ENCODE measurements at regions not wholly inside any gene's neighbourhood (a gene's known extent, or its start where the extent isn't known, plus 50 kb on each side); places are given as distances from the start of the nearest gene placed in this dataset.

DNA sequence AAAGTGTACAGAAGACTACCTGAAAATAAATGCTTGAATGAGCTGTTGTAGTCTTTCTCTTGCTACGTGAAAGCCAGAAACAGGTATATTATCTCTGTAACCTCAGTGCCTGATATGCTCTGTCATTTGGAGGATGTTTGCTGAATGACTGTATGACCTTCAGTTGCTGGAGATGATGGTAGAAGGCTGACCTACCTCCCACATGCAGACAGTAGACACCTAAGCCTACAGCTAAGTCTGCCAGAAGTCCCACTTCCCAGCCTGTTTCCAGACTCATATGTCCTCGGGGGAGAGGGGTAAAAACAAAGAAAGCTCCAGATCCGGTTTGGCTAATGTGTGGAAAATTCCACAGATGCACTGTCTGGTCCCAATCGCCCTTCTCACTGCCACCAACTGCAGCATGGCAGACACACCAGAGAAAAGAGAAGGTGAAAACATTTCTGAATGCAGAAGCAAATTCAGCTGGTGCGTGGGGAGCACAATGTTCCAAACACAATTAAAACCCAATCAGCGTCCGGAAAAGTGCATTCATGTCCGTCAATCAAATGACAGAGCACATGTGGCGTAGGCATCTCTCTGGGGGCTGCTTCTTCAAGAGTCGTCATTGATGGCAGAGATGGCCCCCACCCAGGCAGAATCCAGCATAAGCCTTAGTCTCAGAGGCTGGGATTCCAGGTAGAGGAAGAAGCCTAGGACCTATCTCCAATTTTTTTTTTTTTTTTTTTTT lies 76.3 kb upstream of the TBX3 start:
- no peak for DNase-seq (ENCODE audit: insufficient read length, low spot score)
- no peak for FAIRE-seq
- TF ChIP-seq POLR2A (IDR thresholded peaks at IDR 0.05; ENCODE audit: low read depth, low read length): no peak

DNA sequence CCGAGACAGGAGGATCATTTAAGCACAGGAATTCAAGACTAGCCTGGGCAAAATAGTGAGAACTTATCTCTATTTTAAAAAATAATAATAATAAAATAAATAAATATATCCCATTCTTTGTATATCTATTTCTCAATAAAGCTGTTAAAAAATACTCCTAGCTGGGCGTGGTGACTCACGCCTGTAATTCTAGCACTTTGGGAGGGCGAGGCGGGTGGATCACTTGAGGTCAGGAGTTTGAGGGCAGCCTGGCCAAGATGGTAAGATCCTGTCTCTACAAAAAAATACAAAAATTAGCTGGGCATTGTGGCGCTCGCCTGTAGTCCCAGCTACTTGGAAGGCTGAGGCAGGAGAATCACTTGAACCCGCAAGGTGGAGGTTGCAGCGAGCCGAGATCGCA lies 75.7 kb upstream of the TBX3 start:
- TF ChIP-seq POLR2A (IDR thresholded peaks at IDR 0.05; ENCODE audit: low read depth, low read length): no peak
- DNase-seq (ENCODE audit: insufficient read length, low spot score) (no peak), FAIRE-seq (no peak)

DNA sequence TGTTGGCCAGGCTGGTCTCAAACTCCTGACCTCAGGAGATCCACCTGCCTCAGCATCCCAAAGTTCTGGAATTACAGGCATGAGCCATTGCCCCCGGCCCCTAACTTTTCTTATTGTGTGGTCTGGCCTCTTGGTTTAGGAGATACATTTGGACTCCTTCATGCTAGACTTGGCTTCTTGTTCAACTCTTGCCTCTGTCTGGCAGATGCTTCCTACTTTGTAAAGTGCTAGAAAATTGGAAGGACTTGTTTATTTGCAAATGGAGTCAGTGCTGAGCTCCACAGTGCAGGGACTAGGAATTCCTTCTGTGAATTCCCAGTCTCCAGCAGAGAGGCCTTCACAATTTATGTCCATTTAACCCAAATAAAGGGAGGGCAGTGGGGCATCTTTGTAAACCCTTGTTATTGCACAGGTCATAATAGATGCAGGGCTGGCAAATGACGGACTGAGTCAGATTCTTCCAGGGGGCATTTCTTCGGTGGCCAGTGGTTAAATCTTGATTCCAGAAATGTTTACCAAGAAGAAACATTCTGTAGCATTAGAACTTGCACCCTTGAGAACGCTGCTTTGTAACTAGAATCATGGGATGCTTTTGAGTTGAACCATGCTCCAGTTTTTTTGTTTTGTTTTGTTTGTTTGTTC lies 73.8 kb upstream of the TBX3 start:
- DNase-seq (ENCODE audit: insufficient read length, low spot score) (no peak), FAIRE-seq (no peak)
- no peak for TF ChIP-seq POLR2A (IDR thresholded peaks at IDR 0.05; ENCODE audit: low read depth, low read length)

DNA sequence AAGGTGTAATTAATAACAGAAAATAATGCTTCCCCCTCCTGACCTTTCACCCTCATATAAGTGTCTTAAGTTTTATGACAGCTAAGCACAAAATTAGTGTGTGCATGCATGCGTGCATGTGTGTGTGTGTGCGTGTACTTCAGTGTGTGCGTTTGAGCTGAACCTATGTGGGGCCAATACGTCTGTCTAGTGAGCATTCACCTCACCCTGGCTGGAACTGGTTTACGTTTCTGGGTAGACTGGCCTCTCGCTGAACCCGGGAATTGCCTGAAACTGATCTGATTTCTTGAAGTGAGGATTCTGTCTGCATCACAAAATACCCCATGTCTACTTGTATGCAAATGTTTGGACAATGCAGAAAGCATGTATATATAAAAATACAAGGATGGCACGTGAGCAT lies 68.2 kb upstream of the TBX3 start:
- no peak for FAIRE-seq
- DNase-seq (ENCODE audit: insufficient read length, low spot score): no peak
- no peak for TF ChIP-seq POLR2A (IDR thresholded peaks at IDR 0.05; ENCODE audit: low read depth, low read length)

DNA sequence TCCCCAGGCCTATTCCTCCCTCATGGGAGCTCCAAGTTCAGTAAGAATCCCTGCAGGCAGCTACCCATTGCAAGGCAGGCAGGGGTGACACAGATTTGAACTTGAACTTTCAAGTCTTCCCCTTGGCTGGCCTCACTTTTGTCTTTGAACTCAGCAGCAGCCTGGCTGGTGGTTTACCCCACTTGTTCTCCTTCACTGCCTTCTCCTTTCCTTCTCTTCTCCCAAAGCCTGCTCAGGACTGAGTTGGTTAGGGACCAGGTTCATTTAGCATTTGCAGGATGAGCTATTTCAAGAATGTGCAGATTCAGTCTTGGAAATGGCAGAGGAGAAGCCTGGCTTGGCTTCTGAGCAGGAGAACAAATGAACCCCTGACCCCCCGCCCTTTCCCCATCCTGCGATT lies 67.7 kb upstream of the TBX3 start:
- DNase-seq (ENCODE audit: insufficient read length, low spot score) (no peak), FAIRE-seq (no peak)
- no peak for TF ChIP-seq POLR2A (IDR thresholded peaks at IDR 0.05; ENCODE audit: low read depth, low read length)

DNA sequence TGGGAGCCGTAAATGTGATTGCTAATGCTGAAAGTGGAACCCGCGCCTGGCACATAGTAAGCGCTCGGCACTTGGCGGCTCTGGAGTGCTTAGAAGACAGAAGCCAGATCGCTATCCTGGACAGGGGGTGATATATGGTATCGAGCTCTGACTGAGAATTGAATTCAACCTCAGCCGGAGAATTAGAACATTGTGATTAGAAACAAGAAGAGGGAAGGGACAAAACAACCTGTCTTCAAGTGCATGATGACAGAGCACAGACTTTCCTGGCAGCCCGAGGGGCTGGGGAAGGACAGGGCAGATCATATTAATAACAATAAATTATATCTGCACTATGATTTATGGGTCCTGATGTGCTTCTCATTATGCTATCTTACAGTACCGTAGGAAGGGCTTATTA lies 66.9 kb upstream of the TBX3 start:
- FAIRE-seq (no peak), DNase-seq (ENCODE audit: insufficient read length, low spot score) (no peak)
- TF ChIP-seq POLR2A (IDR thresholded peaks at IDR 0.05; ENCODE audit: low read depth, low read length): no peak

DNA sequence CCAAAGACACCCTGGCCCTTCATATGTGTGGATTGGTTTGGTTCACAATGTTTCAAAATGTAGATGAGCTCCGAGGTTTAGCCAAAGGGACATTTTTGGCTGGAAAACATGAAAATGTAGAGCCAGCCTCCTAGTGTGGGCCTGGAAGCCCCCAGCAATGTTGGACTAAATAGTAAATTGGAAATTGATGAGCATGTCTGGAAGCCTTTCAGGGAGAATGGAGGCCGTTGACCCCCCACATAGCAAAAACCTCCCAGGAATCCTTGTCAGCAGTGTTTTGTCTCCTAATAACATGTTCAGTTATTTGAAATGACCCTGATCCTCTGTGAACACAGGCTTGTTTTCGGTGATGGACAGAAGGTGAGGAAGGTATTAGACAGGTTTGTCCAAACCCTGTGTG lies 65.1 kb upstream of the TBX3 start:
- FAIRE-seq (no peak), DNase-seq (ENCODE audit: insufficient read length, low spot score) (no peak)
- TF ChIP-seq POLR2A (IDR thresholded peaks at IDR 0.05; ENCODE audit: low read depth, low read length): no peak

DNA sequence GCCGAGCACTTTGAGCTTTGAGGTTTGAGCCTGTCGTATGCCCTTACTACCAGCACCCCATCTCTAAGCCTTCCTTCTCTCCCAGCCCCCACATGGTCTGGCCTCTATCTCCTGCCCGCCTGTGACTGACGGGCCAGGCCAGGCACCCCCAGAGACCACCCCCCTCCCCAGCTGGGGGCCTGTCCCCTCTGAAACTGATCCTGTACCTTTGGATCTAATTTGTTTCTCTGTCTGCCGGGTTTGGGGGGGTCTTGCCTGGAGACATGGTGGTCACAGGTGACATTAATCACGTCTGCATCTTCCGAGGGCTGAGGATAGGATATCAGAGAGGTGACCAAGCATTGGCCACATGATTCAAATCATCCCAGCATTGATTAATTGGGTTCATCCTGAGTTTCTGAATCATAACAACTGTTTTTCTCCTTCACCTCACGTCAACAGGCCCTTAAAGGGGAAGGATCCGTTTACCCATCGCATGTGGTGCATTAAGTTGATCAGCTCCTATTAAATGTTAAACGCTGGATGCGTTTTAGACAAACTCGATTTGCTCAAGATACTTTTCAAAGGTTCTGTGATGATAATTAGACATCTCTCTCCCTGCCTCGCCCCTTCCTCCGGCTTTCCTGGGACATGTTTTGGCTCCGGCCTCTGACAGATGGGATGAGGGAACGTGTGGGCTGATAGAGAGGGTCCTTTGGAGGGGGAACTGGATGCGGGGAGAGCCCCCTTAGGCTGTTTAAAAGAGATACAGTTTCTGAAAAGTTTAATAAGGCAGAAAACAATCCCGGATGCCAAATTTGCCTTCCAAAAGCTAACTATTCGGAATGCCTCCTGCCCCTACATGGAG lies 63.3 kb upstream of the TBX3 start:
- no peak for TF ChIP-seq POLR2A (IDR thresholded peaks at IDR 0.05; ENCODE audit: low read depth, low read length)
- FAIRE-seq (no peak), DNase-seq (ENCODE audit: insufficient read length, low spot score) (no peak)

DNA sequence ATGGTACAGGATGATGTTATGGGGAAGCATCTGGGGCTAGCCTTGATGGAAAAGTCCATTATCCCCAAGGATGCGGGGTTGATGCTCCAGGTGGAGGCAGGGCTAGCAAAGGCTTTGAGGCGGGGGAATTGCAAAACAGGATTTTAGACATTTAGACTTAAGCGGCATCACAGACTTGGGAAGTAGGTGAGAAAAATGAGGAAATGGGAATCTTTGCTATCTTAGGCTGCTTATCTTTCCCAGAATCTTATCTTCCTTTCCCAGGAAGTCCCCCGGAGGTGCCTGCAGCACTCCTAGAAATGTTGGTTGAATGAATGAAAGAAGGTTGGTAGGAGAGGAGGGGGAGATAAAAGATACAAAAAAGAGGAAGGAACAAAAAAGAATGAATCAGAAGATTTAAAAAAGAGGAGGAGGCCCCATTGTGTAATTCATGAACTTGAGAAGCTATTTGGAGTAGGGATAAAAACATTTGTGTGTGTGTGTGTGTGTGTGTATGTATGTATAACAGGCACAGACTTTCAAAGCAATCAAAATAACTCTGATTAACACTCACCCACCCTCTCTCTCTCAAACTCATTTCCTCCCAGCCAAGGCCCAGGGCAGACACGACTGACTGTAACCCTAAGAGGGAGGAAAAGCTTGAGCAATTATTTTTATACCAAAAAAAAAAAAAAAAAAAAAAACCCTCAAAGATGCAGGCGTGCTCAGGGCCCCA lies 62.5 kb upstream of the TBX3 start:
- no peak for TF ChIP-seq POLR2A (IDR thresholded peaks at IDR 0.05; ENCODE audit: low read depth, low read length)
- FAIRE-seq (no peak), DNase-seq (ENCODE audit: insufficient read length, low spot score) (no peak)

DNA sequence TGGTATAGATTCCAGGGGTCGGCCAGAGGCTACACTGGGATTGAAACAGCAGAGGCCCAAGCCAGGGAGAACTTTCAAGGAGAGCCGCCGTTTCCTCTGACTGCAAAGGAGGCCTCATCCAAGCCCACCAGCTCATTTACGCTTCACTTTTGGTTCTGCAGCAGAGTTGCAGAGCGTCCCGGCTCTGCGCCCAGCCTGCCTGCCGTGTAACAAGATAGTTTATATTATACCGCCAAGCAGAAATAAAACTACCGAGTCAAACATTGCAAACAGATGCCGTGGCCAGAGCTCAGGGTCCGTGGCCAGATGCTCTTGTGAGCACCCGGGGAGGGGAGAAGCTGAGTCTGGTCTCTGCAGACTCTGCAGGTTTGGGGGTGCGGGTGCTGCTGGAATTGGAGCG lies 60.7 kb upstream of the TBX3 start:
- no peak for TF ChIP-seq POLR2A (IDR thresholded peaks at IDR 0.05; ENCODE audit: low read depth, low read length)
- no peak for FAIRE-seq

DNA sequence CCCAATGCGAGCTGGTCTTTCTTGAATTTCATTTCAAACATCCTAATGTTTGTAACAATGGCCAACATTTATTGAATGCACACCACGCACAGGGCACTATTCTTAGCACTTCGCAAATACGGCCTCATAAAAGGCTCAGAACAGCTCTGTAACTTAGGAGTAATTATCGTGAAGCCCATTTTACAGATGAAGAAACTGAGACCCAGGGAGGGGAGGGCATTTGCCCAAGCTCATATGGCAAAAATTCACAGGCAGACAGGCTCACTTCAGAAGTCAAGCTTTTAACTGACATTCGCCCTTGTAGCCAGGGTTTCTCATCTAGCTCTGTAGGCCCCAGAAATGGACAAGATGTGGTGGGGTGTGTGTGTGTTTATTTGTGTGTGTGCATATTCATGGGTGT lies 60.3 kb upstream of the TBX3 start:
- no peak for DNase-seq (ENCODE audit: insufficient read length, low spot score)
- TF ChIP-seq POLR2A (IDR thresholded peaks at IDR 0.05; ENCODE audit: low read depth, low read length): no peak
- FAIRE-seq: no peak

More for the DNA sequence above, 60.7 kb upstream of the TBX3 start:
- DNase-seq (ENCODE audit: insufficient read length, low spot score): no peak

DNA sequence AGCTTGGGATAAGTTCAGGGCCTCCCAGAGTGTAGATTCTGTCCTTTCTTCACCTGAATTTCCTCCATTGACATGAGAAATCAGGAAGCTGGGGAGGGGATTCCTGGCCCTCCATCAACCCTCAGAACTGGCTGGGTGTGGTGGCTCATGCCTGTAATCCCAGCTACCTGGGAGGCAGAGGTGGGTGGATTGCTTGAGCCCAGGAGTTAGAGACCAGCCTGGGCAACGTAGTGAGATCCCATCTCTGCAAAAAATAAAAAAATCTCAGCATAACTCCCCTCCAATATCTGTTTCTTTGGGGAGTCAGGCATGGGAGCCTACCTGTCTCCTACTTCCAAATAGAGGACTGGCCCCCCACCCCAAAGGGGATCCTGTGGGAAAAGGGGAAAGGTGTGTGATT lies 59.8 kb upstream of the TBX3 start:
- DNase-seq (ENCODE audit: insufficient read length, low spot score) (no peak), FAIRE-seq (no peak)
- TF ChIP-seq POLR2A (IDR thresholded peaks at IDR 0.05; ENCODE audit: low read depth, low read length): no peak

DNA sequence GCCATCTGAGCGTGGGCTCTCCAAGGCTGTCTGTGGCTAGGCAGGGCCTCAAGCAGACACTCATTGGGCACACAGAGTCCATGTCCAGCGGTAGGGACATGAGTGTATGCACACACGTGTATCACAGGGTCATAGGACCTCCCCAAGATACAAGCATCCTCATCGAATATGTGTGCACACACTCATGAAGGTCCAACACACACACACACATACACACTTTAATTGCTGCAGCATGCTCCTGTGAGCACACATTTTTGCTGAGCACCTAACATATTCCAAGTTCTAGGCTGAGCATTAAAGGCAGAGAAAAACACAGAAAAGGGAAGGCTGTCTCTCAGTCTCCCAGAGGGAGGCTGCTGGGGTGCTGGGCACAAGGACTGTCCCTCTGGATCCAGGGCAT lies 59.3 kb upstream of the TBX3 start:
- FAIRE-seq: no peak
- DNase-seq (ENCODE audit: insufficient read length, low spot score): no peak
- TF ChIP-seq POLR2A (IDR thresholded peaks at IDR 0.05; ENCODE audit: low read depth, low read length): no peak

DNA sequence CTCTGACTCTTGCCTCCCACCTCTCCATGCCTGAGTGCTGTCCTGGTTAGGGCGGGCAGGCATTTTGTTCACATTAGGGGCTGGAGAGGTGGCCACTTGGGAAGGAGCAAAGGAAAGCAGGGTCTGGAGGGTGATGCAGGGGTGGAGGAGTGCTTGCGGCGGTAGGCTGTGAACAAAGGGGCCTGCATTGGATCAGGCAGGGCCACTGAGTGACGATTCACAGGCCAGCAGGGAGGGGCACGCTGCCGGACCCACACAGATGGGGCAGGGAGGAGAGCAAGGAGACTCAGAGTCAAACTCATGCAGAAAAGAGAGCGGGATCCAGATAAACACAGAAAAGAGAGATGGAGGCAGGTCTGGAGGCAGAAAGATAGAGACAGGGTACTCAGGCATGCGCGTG lies 58.4 kb upstream of the TBX3 start:
- no peak for DNase-seq (ENCODE audit: insufficient read length, low spot score)
- no peak for TF ChIP-seq POLR2A (IDR thresholded peaks at IDR 0.05; ENCODE audit: low read depth, low read length)
- FAIRE-seq: no peak

All from H54 (cell line).